Psoas muscle (tissue), 7 donors: ENCODE measurements at regions not wholly inside any gene's neighbourhood (a gene's known extent, or its start where the extent isn't known, plus 50 kb on each side); places are given as distances from the start of the nearest gene placed in this dataset.

ENCODE experiments used
- ATAC-seq, 4 donors: fragments of 200-7000 bp; cut with Tn5 transposase; one replicate each; pipeline ENCODE4 v1.9.1; 2020; ENCODE audit warnings: moderate library complexity in 3 of 4, mild to moderate bottlenecking in 2 of 4
- DNase-seq, 2 donors: peaks; one replicate each; pipeline ENCODE4 v3.0.0-alpha.2; 2020
- H3K27ac ChIP-seq: fragments of 200-600 bp; one replicate; pipeline ENCODE4 v1.8.0; 2022
- H3K27me3 ChIP-seq, 3 donors: fragments of 200-600 bp in 1 of 3; one replicate each; pipeline versions ENCODE4 v1.6.1 to v1.8.0; 2013 to 2022; ENCODE audit warnings: low read length in 2 of 3, mild to moderate bottlenecking in 2 of 3, moderate library complexity in 1 of 3; ENCODE audit not compliant: insufficient read depth in 3 of 3
- H3K36me3 ChIP-seq, 2 donors: fragments of 200-600 bp in 1 of 2; one replicate each; pipeline versions ENCODE4 v1.6.1 to v1.8.0; 2013 to 2022; ENCODE audit warnings: low read depth in 1 of 2, mild to moderate bottlenecking in 1 of 2, moderate library complexity in 1 of 2; ENCODE audit not compliant: insufficient read depth in 1 of 2
- H3K4me1 ChIP-seq: fragments of 200-600 bp; one replicate; pipeline ENCODE4 v1.8.0; 2022
- H3K4me3 ChIP-seq: fragments of 200-600 bp; one replicate; pipeline ENCODE4 v1.8.0; 2022; ENCODE audit warnings: mild to moderate bottlenecking
- H3K9me3 ChIP-seq: fragments of 200-600 bp; one replicate; pipeline ENCODE4 v1.8.0; 2022
- CTCF ChIP-seq: fragments of 200-600 bp; IDR thresholded peaks from one replicate; pipeline ENCODE4 v1.8.0; 2022; ENCODE audit warnings: antibody characterized with exemption
- WGBS, 3 donors: extraction: QIAGEN DNeasy Blood & Tissue Kit; methylation state at CpG; one replicate each; pipeline versions ENCODE4 v1.1.6 to v1.1.7; 2013; 5-methylcytosine and 5-hydroxymethylcytosine counted together
- intact Hi-C, 2 donors: fragments of 100-400 bp; cut with DNase I; formaldehyde crosslinking; loops; one replicate each; pipeline versions ENCODE4 v1.11.0 to v1.14.2; 2022
- donor health status: healthy with polysubstance abuse.
- donor health status: DM: no; HTN: no; CAD: no; lungs with moderate emphysema.
- donor health status: Bipolar disorder and iron deficiency.
- donor health status: healthy.
- donor health status: DM: yes; HTN: yes; CAD: no.
- donor health status: DM: no; HTN: no; CAD: no.
- donor health status: DM: yes; HTN: yes; CAD: no.

GRCh38 chr4:38223306-38223705 lies 263.1 kb downstream of the PTTG2 start:
- DNase-seq (no peak), ATAC-seq (no peak)
- intact Hi-C loops = no loop called here
- Histone ChIP-seq H3K4me3 (no peak overlapping the region), H3K27me3 (no peaks in the 10 kb centered on the region), H3K4me1 (peaks cover 4% of the 10 kb centered on the region), H3K36me3 (no peaks in the 10 kb centered on the region), H3K9me3 (no peaks in the 10 kb centered on the region), H3K27ac (no peak overlapping the region)
- no peak for TF ChIP-seq CTCF
- WGBS, 3 donors = 0 to 32% (median 0%) methylated on average over 1 of the region's 1 CpG

GRCh38 chr4:38223782-38224236 lies 263.6 kb downstream of the PTTG2 start:
- DNase-seq (no peak), ATAC-seq (no peak)
- WGBS, 3 donors = 55 to 65% (median 60%) methylated on average over 9 of the region's 9 CpGs
- Histone ChIP-seq H3K36me3 (no peaks in the 10 kb centered on the region), H3K4me1 (peaks cover 4% of the 10 kb centered on the region), H3K4me3 (no peak overlapping the region), H3K27ac (no peak overlapping the region), H3K9me3 (no peaks in the 10 kb centered on the region), H3K27me3 (no peaks in the 10 kb centered on the region)
- intact Hi-C loops = no loop called here
- TF ChIP-seq CTCF = no peak

GRCh38 chr4:38224850-38225249 lies 264.7 kb downstream of the PTTG2 start:
- no peaks in the 10 kb centered on the region for H3K9me3 ChIP-seq
- H3K27me3 ChIP-seq = no peaks in the 10 kb centered on the region
- no peak for TF ChIP-seq CTCF
- WGBS, 3 donors = 96 to 98% (median 98%) methylated on average over 3 of the region's 3 CpGs
- ATAC-seq (no peak), DNase-seq (no peak)
- no peak overlapping the region for H3K4me3 ChIP-seq
- no peak overlapping the region for H3K27ac ChIP-seq
- peaks cover 4% of the 10 kb centered on the region for H3K4me1 ChIP-seq
- no peaks in the 10 kb centered on the region for H3K36me3 ChIP-seq
- intact Hi-C loops = no loop called here

DNA sequence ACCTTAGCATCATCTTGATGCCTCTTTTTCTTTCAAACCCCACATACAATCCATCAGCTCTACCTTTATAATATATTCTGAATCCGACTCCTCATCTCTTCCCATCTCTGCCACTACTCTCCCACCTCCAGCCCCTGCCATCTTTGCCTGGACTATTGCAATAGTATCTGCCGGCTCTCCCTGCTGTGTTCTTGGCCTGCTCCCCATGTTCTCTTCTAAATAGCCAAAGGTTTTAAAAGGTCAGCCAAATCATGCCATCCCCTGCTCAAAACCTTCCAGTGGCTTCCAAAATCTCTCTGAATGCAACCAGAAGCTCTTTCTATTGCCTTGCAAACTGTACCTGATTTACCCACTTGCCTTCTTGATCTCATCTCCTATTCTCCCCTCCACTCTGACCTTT lies 266.0 kb downstream of the PTTG2 start:
- intact Hi-C loops = no loop called here
- DNase-seq (no peak), ATAC-seq (peak in 2 of 4 donors; percentile 66 to 71)
- WGBS, 3 donors = 41 to 67% (median 42%) methylated on average over 2 of the region's 2 CpGs
- H3K4me1 ChIP-seq = peaks cover 4% of the 10 kb centered on the region
- no peak overlapping the region for H3K4me3 ChIP-seq
- no peaks in the 10 kb centered on the region for H3K9me3 ChIP-seq
- no peak for TF ChIP-seq CTCF
- no peak overlapping the region for H3K27ac ChIP-seq
- H3K36me3 ChIP-seq = no peaks in the 10 kb centered on the region
- H3K27me3 ChIP-seq = no peaks in the 10 kb centered on the region

GRCh38 chr4:38230121-38230801 lies 270.1 kb downstream of the PTTG2 start:
- Histone ChIP-seq H3K27ac (no peak overlapping the region), H3K9me3 (no peaks in the 10 kb centered on the region), H3K4me1 (no peaks in the 10 kb centered on the region), H3K27me3 (no peaks in the 10 kb centered on the region), H3K36me3 (no peaks in the 10 kb centered on the region), H3K4me3 (no peak overlapping the region)
- 78 to 86% (median 81%) methylated on average over 10 of the region's 10 CpGs for WGBS, 3 donors
- no peak for TF ChIP-seq CTCF
- no peak for DNase-seq
- intact Hi-C loops = no loop called here
- no peak for ATAC-seq
